ENCODE measurements at regions not wholly inside any gene's neighbourhood (a gene's known extent, or its start where the extent isn't known, plus 50 kb on each side); places are given as distances from the start of the nearest gene placed in this dataset.

DNA sequence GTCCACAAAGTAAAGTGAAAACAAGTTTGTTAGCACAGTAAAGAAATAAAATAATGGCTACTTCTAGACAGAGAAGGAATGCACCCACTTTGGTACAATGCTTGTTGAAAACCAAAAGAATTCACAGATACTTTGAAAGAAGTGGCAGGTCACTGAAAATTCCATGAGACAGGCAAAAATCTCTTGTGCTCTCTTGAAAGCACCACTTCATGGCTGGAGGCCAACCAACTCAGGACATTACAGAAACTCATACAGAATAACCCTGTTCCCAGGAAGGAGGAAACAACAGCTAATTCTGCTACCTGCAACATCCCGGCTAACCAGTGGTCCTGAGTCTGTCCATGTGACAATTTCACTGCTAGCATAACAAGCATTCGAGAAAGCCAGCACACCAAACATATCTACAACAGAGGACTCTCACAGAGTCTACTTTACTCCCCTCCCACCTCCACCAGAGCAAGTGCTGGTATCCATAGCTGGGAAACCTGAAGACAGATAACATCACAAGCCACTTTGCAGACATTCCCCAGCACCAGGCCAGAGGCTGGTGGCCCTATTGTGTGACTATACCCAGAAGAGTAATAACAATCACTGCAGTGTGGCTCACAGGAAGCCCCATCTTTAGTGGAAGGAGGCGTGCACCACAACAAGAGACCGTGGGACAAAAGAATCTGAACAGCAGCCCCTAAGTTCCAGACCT is 255.3 kb upstream of the SLITRK3 start:
- TF ChIP-seq ERF (CRISPR knock-in tag; IDR thresholded peaks at IDR 0.05) (no peak), ZNF263 (CRISPR knock-in tag; IDR thresholded peaks at IDR 0.05; ENCODE audit: borderline replicate concordance) (no peak), ZNF140 (CRISPR knock-in tag; IDR thresholded peaks at IDR 0.05) (no peak), SMARCC2 (IDR thresholded peaks at IDR 0.05; ENCODE audit: low read depth) (no peak), C11orf30 (IDR thresholded peaks at IDR 0.05; ENCODE audit: low read depth) (no peak), NKRF (IDR thresholded peaks at IDR 0.05; ENCODE audit: borderline replicate concordance) (no peak), ZBTB7A (IDR thresholded peaks at IDR 0.05; ENCODE audit: borderline replicate concordance, control insufficient read depth, low read depth, low read length) (no peak), ATF3 (IDR thresholded peaks at IDR 0.05) (no peak), ATF3 (CRISPR knock-in tag; conservative IDR thresholded peaks at IDR 0.05) (no peak), SPI1 (IDR thresholded peaks at IDR 0.05; ENCODE audit: borderline replicate concordance, low read depth, low read length) (no peak)
- TF ChIP-seq, protein P1, sequence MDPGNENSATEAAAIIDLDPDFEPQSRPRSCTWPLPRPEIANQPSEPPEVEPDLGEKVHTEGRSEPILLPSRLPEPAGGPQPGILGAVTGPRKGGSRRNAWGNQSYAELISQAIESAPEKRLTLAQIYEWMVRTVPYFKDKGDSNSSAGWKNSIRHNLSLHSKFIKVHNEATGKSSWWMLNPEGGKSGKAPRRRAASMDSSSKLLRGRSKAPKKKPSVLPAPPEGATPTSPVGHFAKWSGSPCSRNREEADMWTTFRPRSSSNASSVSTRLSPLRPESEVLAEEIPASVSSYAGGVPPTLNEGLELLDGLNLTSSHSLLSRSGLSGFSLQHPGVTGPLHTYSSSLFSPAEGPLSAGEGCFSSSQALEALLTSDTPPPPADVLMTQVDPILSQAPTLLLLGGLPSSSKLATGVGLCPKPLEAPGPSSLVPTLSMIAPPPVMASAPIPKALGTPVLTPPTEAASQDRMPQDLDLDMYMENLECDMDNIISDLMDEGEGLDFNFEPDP (CRISPR knock-in tag; IDR thresholded peaks at IDR 0.05): no peak
- TF ChIP-seq, protein P2, sequence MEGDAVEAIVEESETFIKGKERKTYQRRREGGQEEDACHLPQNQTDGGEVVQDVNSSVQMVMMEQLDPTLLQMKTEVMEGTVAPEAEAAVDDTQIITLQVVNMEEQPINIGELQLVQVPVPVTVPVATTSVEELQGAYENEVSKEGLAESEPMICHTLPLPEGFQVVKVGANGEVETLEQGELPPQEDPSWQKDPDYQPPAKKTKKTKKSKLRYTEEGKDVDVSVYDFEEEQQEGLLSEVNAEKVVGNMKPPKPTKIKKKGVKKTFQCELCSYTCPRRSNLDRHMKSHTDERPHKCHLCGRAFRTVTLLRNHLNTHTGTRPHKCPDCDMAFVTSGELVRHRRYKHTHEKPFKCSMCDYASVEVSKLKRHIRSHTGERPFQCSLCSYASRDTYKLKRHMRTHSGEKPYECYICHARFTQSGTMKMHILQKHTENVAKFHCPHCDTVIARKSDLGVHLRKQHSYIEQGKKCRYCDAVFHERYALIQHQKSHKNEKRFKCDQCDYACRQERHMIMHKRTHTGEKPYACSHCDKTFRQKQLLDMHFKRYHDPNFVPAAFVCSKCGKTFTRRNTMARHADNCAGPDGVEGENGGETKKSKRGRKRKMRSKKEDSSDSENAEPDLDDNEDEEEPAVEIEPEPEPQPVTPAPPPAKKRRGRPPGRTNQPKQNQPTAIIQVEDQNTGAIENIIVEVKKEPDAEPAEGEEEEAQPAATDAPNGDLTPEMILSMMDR (IDR thresholded peaks at IDR 0.05 in 2 of 3, conservative IDR thresholded peaks at IDR 0.05 in 1 of 3; ENCODE audit: insufficient read depth in 2 of 3, low read depth in 1 of 3, low read length in 3 of 3): no peak
